KMS-11 (cell line): ENCODE measurements at regions not wholly inside any gene's neighbourhood (a gene's known extent, or its start where the extent isn't known, plus 50 kb on each side); places are given as distances from the start of the nearest gene placed in this dataset.

Source experiments
- H2AFZ ChIP-seq: fragments of 200-600 bp; sonication (generic); 2 replicates; pipeline ENCODE4 v1.6.1; 2016; ENCODE audit warnings: antibody characterized with exemption, mixed run types, low read depth
- H3K27ac ChIP-seq: fragments of 200-600 bp; sonication (generic); 2 replicates; pipeline ENCODE4 v1.6.1; 2016; ENCODE audit warnings: mild to moderate bottlenecking, mixed run types
- H3K27me3 ChIP-seq: fragments of 200-600 bp; sonication (generic); 2 replicates; pipeline ENCODE4 v1.6.1; 2017; ENCODE audit warnings: mild to moderate bottlenecking, low read depth, mixed run types, moderate library complexity; ENCODE audit not compliant: insufficient read depth
- H3K36me3 ChIP-seq: fragments of 200-600 bp; sonication (generic); 2 replicates; pipeline ENCODE4 v1.6.1; 2017; ENCODE audit warnings: mild to moderate bottlenecking, mixed run types; ENCODE audit not compliant: insufficient read depth
- H3K4me1 ChIP-seq: fragments of 200-600 bp; sonication (generic); 2 replicates; pipeline ENCODE4 v1.6.1; 2016; ENCODE audit warnings: mild to moderate bottlenecking, low read depth, mixed run types; ENCODE audit not compliant: poor library complexity, severe bottlenecking
- H3K4me2 ChIP-seq: fragments of 200-600 bp; sonication (generic); 2 replicates; pipeline ENCODE4 v1.7.0; 2016; ENCODE audit warnings: mild to moderate bottlenecking, mixed run types
- H3K4me3 ChIP-seq: fragments of 200-600 bp; sonication (generic); IDR thresholded peaks from 2 replicates; pipeline ENCODE4 v1.6.1; 2017; ENCODE audit warnings: low read depth, low read length, mixed read lengths; ENCODE audit not compliant: insufficient read depth
- H3K79me2 ChIP-seq: fragments of 200-600 bp; sonication (generic); 2 replicates; pipeline ENCODE4 v1.6.1; 2016; ENCODE audit warnings: low read depth, mixed run types; ENCODE audit not compliant: insufficient read depth
- H3K9ac ChIP-seq: fragments of 200-600 bp; sonication (generic); 2 replicates; pipeline ENCODE4 v1.6.1; 2016; ENCODE audit warnings: mild to moderate bottlenecking, mixed run types
- H4K20me1 ChIP-seq: fragments of 200-600 bp; sonication (generic); 2 replicates; pipeline ENCODE4 v1.6.1; 2016; ENCODE audit warnings: mild to moderate bottlenecking, mixed run types; ENCODE audit not compliant: insufficient read depth
- CTCF ChIP-seq: fragments of 200-600 bp; sonication (generic); conservative IDR thresholded peaks from 2 replicates; pipeline ENCODE4 v1.6.1; 2017; ENCODE audit warnings: low read depth, mild to moderate bottlenecking, antibody characterized with exemption, low read length, moderate library complexity, mixed read lengths

- no peak for TF ChIP-seq CTCF
- Histone ChIP-seq H3K9ac (no peak overlapping the region), H3K4me1 (no peaks in the 10 kb centered on the region), H3K4me3 (no peak overlapping the region), H3K79me2 (no peaks in the 10 kb centered on the region), H3K27me3 (no peaks in the 10 kb centered on the region; the same call in 1 of the 2 replicates), H4K20me1 (no peaks in the 10 kb centered on the region), H3K36me3 (no peaks in the 10 kb centered on the region), H3K4me2 (no peak overlapping the region), H3K27ac (no peak overlapping the region), H2AFZ (no peak overlapping the region)
These were observed 548.2 kb downstream of the TBC1D22A start for GRCh38 chr22:47310601-47311000.

DNA sequence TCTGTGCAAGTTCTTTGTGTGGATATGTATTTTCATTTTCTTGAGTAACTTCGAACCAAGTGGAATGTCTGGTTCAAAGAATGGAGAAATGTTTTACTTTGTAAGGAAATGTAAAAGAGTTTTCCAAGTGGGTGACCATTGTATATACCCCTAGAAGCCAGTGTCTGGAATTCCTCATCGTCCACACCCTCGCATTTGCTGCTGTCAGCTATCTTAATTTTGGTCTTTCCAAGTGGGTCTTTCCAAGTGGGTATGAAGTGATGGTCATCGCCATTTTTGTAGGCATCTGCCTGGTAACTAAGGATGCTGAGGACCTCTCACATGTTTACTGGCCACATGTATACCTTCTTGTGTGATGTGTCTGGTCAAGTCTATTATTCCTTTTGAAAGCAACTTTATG, 547.5 kb downstream of the TBC1D22A start:
- H3K27ac ChIP-seq = no peak overlapping the region
- no peak overlapping the region for H3K9ac ChIP-seq
- H3K4me3 ChIP-seq = no peak overlapping the region
- no peaks in the 10 kb centered on the region for H3K4me1 ChIP-seq
- H4K20me1 ChIP-seq = no peaks in the 10 kb centered on the region
- no peaks in the 10 kb centered on the region for H3K36me3 ChIP-seq
- H3K79me2 ChIP-seq = no peaks in the 10 kb centered on the region
- H2AFZ ChIP-seq = no peak overlapping the region
- no peak for TF ChIP-seq CTCF
- no peaks in the 10 kb centered on the region; the same call in 1 of the 2 replicates for H3K27me3 ChIP-seq
- H3K4me2 ChIP-seq = no peak overlapping the region

GRCh38 chr22:47309476-47309875, 547.0 kb downstream of the TBC1D22A start:
- Histone ChIP-seq H2AFZ (no peak overlapping the region), H3K9ac (no peak overlapping the region), H3K4me1 (no peaks in the 10 kb centered on the region), H3K79me2 (no peaks in the 10 kb centered on the region), H3K27me3 (no peaks in the 10 kb centered on the region; the same call in 1 of the 2 replicates), H4K20me1 (no peaks in the 10 kb centered on the region), H3K4me3 (no peak overlapping the region), H3K4me2 (no peak overlapping the region), H3K36me3 (no peaks in the 10 kb centered on the region), H3K27ac (no peak overlapping the region)
- TF ChIP-seq CTCF = no peak

- no peaks in the 10 kb centered on the region for H4K20me1 ChIP-seq
- no peak for TF ChIP-seq CTCF
- H3K4me3 ChIP-seq = no peak overlapping the region
- no peak overlapping the region for H3K9ac ChIP-seq
- no peaks in the 10 kb centered on the region for H3K36me3 ChIP-seq
- H2AFZ ChIP-seq = no peak overlapping the region
- H3K79me2 ChIP-seq = no peaks in the 10 kb centered on the region
- H3K27ac ChIP-seq = no peak overlapping the region
- no peaks in the 10 kb centered on the region; the same call in 1 of the 2 replicates for H3K27me3 ChIP-seq
- H3K4me2 ChIP-seq = no peak overlapping the region
- no peaks in the 10 kb centered on the region for H3K4me1 ChIP-seq
These were observed 546.4 kb downstream of the TBC1D22A start for GRCh38 chr22:47308886-47309285.

GRCh38 chr22:47307822-47308221, 545.4 kb downstream of the TBC1D22A start:
- no peak overlapping the region for H3K9ac ChIP-seq
- no peak for TF ChIP-seq CTCF
- H4K20me1 ChIP-seq = no peaks in the 10 kb centered on the region
- no peak overlapping the region for H3K4me2 ChIP-seq
- H3K4me1 ChIP-seq = no peaks in the 10 kb centered on the region
- H3K36me3 ChIP-seq = no peaks in the 10 kb centered on the region
- no peak overlapping the region for H3K27ac ChIP-seq
- no peak overlapping the region for H3K4me3 ChIP-seq
- no peaks in the 10 kb centered on the region; the same call in 1 of the 2 replicates for H3K27me3 ChIP-seq
- H3K79me2 ChIP-seq = no peaks in the 10 kb centered on the region
- H2AFZ ChIP-seq = no peak overlapping the region
